ENCODE measurements at regions not wholly inside any gene's neighbourhood (a gene's known extent, or its start where the extent isn't known, plus 50 kb on each side); places are given as distances from the start of the nearest gene placed in this dataset.
"Not testable (repeated sequence)": the region's sequence is repeated elsewhere in the genome, so short reads cannot be mapped to it uniquely, and the experiment has no call there.

DNA sequence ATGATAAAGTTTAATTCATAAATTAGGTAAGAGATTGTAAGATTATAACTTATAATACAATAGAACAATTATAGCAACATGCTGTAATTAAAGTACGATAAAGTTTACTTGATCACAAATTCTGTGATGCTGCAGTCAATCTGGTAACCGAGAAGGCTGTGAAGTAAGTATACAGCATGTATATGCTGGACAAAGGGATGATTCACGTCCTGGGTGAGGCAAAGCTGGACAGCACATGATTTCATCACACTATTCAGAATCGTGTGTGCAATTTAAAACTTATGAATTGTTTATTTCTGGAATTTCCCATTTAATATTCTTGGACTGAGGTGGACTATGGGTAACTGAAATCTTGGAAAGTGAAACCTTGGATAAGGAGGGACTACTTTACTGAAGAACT, 522.2 kb upstream of the CNTNAP5 start:
- in situ Hi-C loops (cut with MboI; ENCODE audit: low pct_unique_long_range_greater_than_20kb in 2 of 9, low sequenced_read_pairs in 9 of 9, unreplicated experiment in 9 of 9), result no loop called here
- no peak overlapping the region for H3K27ac ChIP-seq
- H3K4me1 ChIP-seq (replicated peaks in 1 of 2), result no peaks in the 10 kb centered on the region
- ATAC-seq (replicated peaks in 6 of 8), result peak in 5 of 8 experiments; percentile 56 to 98 (median 64)
- no peak overlapping the region for H3K4me3 ChIP-seq
- 0 to 90% (median 43%) methylated on average over 1 to 4 of the region's 4 CpGs for WGBS, 10 experiments

GRCh38 chr2:123512547-123512946, 512.5 kb upstream of the CNTNAP5 start:
- in situ Hi-C loops (cut with MboI; ENCODE audit: low pct_unique_long_range_greater_than_20kb in 2 of 9, low sequenced_read_pairs in 9 of 9, unreplicated experiment in 9 of 9), result no loop called here
- no peak for ATAC-seq (replicated peaks in 6 of 8)
- H3K27ac ChIP-seq, result no peak overlapping the region
- no peak overlapping the region for H3K4me3 ChIP-seq
- WGBS, 10 experiments, result 24 to 98% (median 79%) methylated on average over 1 to 7 of the region's 7 CpGs
- H3K4me1 ChIP-seq (replicated peaks in 1 of 2), result peaks cover 2 to 18% of the 10 kb centered on the region in 2 donors

GRCh38 chr2:123513351-123513750, 511.7 kb upstream of the CNTNAP5 start:
- in situ Hi-C loops (cut with MboI; ENCODE audit: low pct_unique_long_range_greater_than_20kb in 2 of 9, low sequenced_read_pairs in 9 of 9, unreplicated experiment in 9 of 9), result no loop called here
- 0 to 29% (median 0%) methylated on average over 1 of the region's 1 CpG; no CpG with 5 or more reads in 1 of the 10 experiments for WGBS, 10 experiments
- Histone ChIP-seq H3K4me1 (replicated peaks in 1 of 2) (peaks cover 2 to 18% of the 10 kb centered on the region in 2 donors), H3K4me3 (no peak overlapping the region), H3K27ac (no peak overlapping the region)
- ATAC-seq (replicated peaks in 6 of 8), result peak in 5 of 8 experiments; percentile 97 to 99 (median 98)

DNA sequence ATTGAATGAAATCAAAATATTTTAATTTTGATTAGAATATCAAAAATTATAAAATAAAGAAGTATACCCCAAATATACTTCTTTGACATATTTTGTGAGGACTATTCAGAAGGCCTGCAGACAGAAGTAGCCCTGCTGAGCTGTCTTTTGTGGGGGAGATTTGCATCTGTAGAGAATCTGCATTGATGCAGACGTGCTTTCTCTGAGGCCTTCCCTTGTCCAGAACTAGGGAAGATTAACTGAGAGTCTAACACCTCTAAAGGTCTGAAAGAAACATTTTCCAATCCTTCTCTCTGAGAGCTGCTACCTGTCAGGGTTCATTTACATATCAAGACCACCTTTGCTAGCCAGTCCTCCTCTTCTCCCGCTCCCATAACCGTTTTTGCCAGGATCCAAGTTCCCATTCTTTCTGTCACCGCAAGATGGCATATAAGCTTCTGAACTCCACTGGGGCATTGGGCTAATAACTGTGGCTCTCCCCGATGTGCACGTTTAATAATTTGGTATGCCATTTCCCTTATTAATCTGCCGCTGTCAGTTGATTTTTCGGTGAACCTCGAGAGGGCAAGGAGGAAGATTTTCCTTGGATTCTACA, 510.4 kb upstream of the CNTNAP5 start:
- Histone ChIP-seq H3K4me1 (replicated peaks in 1 of 2) (peaks cover 2 to 18% of the 10 kb centered on the region in 2 donors), H3K27ac (no peak overlapping the region), H3K4me3 (no peak overlapping the region)
- in situ Hi-C loops (cut with MboI; ENCODE audit: low pct_unique_long_range_greater_than_20kb in 2 of 9, low sequenced_read_pairs in 9 of 9, unreplicated experiment in 9 of 9), result no loop called here
- WGBS, 10 experiments, result 51 to 94% (median 81%) methylated on average over 2 to 8 of the region's 9 CpGs; no CpG with 5 or more reads in 4 of the 10 experiments
- no peak for ATAC-seq (replicated peaks in 6 of 8)

GRCh38 chr2:123518367-123518766, 506.7 kb upstream of the CNTNAP5 start:
- peaks cover 0 to 19% of the 10 kb centered on the region in 2 donors for H3K4me1 ChIP-seq (replicated peaks in 1 of 2)
- ATAC-seq (replicated peaks in 6 of 8), result peak in 1 of 8 experiments; percentile 51
- no peak overlapping the region for H3K4me3 ChIP-seq
- no peak overlapping the region for H3K27ac ChIP-seq
- in situ Hi-C loops (cut with MboI; ENCODE audit: low pct_unique_long_range_greater_than_20kb in 2 of 9, low sequenced_read_pairs in 9 of 9, unreplicated experiment in 9 of 9), result no loop called here
- WGBS, 10 experiments, result 0 to 100% (median 61%) methylated on average over 1 to 3 of the region's 3 CpGs; no CpG with 5 or more reads in 4 of the 10 experiments

- in situ Hi-C loops (cut with MboI; ENCODE audit: low pct_unique_long_range_greater_than_20kb in 2 of 9, low sequenced_read_pairs in 9 of 9, unreplicated experiment in 9 of 9), result no loop called here
- ATAC-seq (replicated peaks in 6 of 8), result peak in 2 of 8 experiments; percentile 43 to 44
- H3K4me1 ChIP-seq (replicated peaks in 1 of 2), result peaks cover 0 to 4% of the 10 kb centered on the region in 2 donors
- no peak overlapping the region for H3K4me3 ChIP-seq
- 0 to 100% (median 25%) methylated on average over 1 of the region's 1 CpG; no CpG with 5 or more reads in 1 of the 10 experiments for WGBS, 10 experiments
- H3K27ac ChIP-seq, result no peak overlapping the region
These were observed 503.2 kb upstream of the CNTNAP5 start for GRCh38 chr2:123521854-123522253.

DNA sequence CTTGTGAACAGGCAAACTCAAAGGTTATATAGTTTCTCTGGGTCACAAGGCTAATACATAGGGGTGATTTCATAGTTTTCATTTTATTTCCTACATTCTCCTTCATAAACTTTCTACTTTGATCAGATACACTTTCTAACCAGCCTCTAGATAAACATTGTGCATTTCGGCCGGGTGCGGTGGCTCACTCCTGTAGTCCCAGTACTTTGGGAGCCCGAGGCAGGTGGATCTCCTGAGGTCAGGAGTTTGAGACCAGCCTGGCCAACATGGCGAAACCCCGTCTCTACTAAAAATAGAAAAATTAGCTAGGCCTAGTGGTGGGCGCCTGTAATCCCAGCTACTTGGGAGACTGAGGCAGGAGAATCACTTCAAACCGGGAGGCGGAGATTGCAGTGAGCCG, 502.6 kb upstream of the CNTNAP5 start:
- H3K4me1 ChIP-seq (replicated peaks in 1 of 2); ATAC-seq (replicated peaks in 6 of 8); H3K4me3 ChIP-seq; in situ Hi-C loops (cut with MboI; ENCODE audit: low pct_unique_long_range_greater_than_20kb in 2 of 9, low sequenced_read_pairs in 9 of 9, unreplicated experiment in 9 of 9); H3K27ac ChIP-seq: not testable (repeated sequence)
- 51 to 100% (median 85%) methylated on average over 1 to 10 of the region's 10 CpGs; no CpG with 5 or more reads in 1 of the 10 experiments for WGBS, 10 experiments

GRCh38 chr2:123528996-123529707, 495.9 kb upstream of the CNTNAP5 start:
- 0 to 94% (median 44%) methylated on average over 1 to 2 of the region's 2 CpGs; no CpG with 5 or more reads in 1 of the 10 experiments for WGBS, 10 experiments
- ATAC-seq (replicated peaks in 6 of 8), result peak in 1 of 8 experiments; percentile 76

GRCh38 chr2:123530004-123530403, 495.1 kb upstream of the CNTNAP5 start:
- peak in 1 of 8 experiments; percentile 27 for ATAC-seq (replicated peaks in 6 of 8)
- in situ Hi-C loops (cut with MboI; ENCODE audit: low pct_unique_long_range_greater_than_20kb in 2 of 9, low sequenced_read_pairs in 9 of 9, unreplicated experiment in 9 of 9), result no loop called here
- Histone ChIP-seq H3K4me1 (replicated peaks in 1 of 2) (no peaks in the 10 kb centered on the region), H3K27ac (no peak overlapping the region), H3K4me3 (no peak overlapping the region)
- WGBS, 10 experiments, result 0 to 100% (median 83%) methylated on average over 1 of the region's 1 CpG; no CpG with 5 or more reads in 2 of the 10 experiments

More at GRCh38 chr2:123528996-123529707, 495.9 kb upstream of the CNTNAP5 start:
- Histone ChIP-seq H3K4me3 (no peak overlapping the region), H3K27ac (no peak overlapping the region), H3K4me1 (replicated peaks in 1 of 2) (no peaks in the 10 kb centered on the region)
- in situ Hi-C loops (cut with MboI; ENCODE audit: low pct_unique_long_range_greater_than_20kb in 2 of 9, low sequenced_read_pairs in 9 of 9, unreplicated experiment in 9 of 9), result no loop called here

DNA sequence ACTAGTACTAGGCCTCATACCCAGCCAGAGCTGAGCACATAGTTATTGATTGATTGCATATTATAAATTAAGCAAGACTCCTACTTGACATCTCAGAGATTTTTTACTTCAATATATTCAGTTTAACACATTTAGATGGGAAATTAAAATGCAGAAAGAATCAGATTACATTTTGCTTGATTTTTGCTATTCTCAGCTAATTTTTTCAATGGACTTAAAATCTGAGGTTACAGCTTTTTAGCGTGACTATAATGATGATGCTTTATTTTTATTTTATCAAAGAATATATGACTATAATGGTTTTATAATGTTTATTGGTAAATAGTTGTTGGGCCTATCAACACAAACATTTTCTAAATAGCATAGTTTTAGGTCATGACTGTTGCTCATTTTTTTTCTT, 493.0 kb upstream of the CNTNAP5 start:
- Histone ChIP-seq H3K27ac (no peak overlapping the region), H3K4me3 (no peak overlapping the region), H3K4me1 (replicated peaks in 1 of 2) (no peaks in the 10 kb centered on the region)
- WGBS, 10 experiments, result 10 to 100% (median 83%) methylated on average over 1 of the region's 1 CpG; no CpG with 5 or more reads in 1 of the 10 experiments
- ATAC-seq (replicated peaks in 6 of 8), result no peak
- in situ Hi-C loops (cut with MboI; ENCODE audit: low pct_unique_long_range_greater_than_20kb in 2 of 9, low sequenced_read_pairs in 9 of 9, unreplicated experiment in 9 of 9), result no loop called here

DNA sequence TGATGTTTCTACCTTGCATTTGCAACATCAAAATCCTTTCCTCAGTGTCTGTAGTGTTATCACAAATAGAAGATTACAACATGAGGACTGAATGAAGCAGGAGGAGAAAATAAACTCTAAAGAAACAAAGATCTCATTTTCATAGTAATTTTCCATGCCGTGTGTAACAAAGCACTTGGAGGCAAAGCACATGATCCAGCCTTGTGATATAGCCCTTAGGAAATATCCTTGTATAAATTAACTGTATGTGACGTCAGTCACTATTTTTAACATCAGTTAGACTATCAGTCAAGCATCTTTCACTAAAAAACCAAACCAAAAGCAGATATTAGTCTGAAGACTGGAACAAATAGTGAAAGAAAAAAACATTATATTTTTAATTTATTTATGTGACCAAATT, 492.1 kb upstream of the CNTNAP5 start:
- in situ Hi-C loops (cut with MboI; ENCODE audit: low pct_unique_long_range_greater_than_20kb in 2 of 9, low sequenced_read_pairs in 9 of 9, unreplicated experiment in 9 of 9), result no loop called here
- H3K4me1 ChIP-seq (replicated peaks in 1 of 2), result no peaks in the 10 kb centered on the region
- no peak overlapping the region for H3K4me3 ChIP-seq
- ATAC-seq (replicated peaks in 6 of 8), result peak in 4 of 8 experiments; percentile 19 to 52 (median 40)
- no peak overlapping the region for H3K27ac ChIP-seq
- 0 to 90% (median 53%) methylated on average over 1 to 2 of the region's 2 CpGs for WGBS, 10 experiments

- in situ Hi-C loops (cut with MboI; ENCODE audit: low pct_unique_long_range_greater_than_20kb in 2 of 9, low sequenced_read_pairs in 9 of 9, unreplicated experiment in 9 of 9), result no loop called here
- no peak overlapping the region for H3K27ac ChIP-seq
These were observed 484.8 kb upstream of the CNTNAP5 start for GRCh38 chr2:123540291-123540690.

GRCh38 chr2:123546353-123546752, 478.7 kb upstream of the CNTNAP5 start:
- ATAC-seq (replicated peaks in 6 of 8), result peak in 3 of 8 experiments; percentile 29 to 62 (median 47)
- in situ Hi-C loops (cut with MboI; ENCODE audit: low pct_unique_long_range_greater_than_20kb in 2 of 9, low sequenced_read_pairs in 9 of 9, unreplicated experiment in 9 of 9), result no loop called here
- no peaks in the 10 kb centered on the region for H3K4me1 ChIP-seq (replicated peaks in 1 of 2)
- H3K27ac ChIP-seq, result no peak overlapping the region
- H3K4me3 ChIP-seq, result no peak overlapping the region

More at GRCh38 chr2:123540291-123540690, 484.8 kb upstream of the CNTNAP5 start:
- 26 to 100% (median 94%) methylated on average over 3 to 5 of the region's 5 CpGs for WGBS, 10 experiments
- ATAC-seq (replicated peaks in 6 of 8), result no peak
- H3K4me3 ChIP-seq, result no peak overlapping the region
- H3K4me1 ChIP-seq (replicated peaks in 1 of 2), result no peaks in the 10 kb centered on the region

Measured in motor neuron (in vitro differentiated cells).